Testis (tissue), 2 donors: ENCODE measurements at regions not wholly inside any gene's neighbourhood (a gene's known extent, or its start where the extent isn't known, plus 50 kb on each side); places are given as distances from the start of the nearest gene placed in this dataset.
A peak's percentile ranks its signal among the peaks of the same experiment; 100 is the strongest.

Source experiments
- DNase-seq: peaks from one replicate; pipeline ENCODE4 v3.0.0-alpha.2; 2019
- H3K27ac ChIP-seq, 2 donors: fragments of 200-600 bp; sonication (generic); one replicate each; pipeline ENCODE4 v1.5.1; 2019
- H3K27me3 ChIP-seq: fragments of 200-600 bp; sonication (generic); one replicate; pipeline ENCODE4 v1.5.1; 2019
- H3K36me3 ChIP-seq: fragments of 200-600 bp; sonication (generic); one replicate; pipeline ENCODE4 v1.5.1; 2017; ENCODE audit warnings: low read depth; ENCODE audit errors: missing control alignments
- H3K4me1 ChIP-seq: fragments of 200-600 bp; sonication (generic); one replicate; pipeline ENCODE4 v1.5.1; 2019
- H3K4me3 ChIP-seq, 2 donors: fragments of 200-600 bp; sonication (generic); one replicate each; pipeline ENCODE4 v1.5.1; 2017 to 2019
- H3K9me3 ChIP-seq: fragments of 200-600 bp; sonication (generic); one replicate; pipeline ENCODE4 v1.5.1; 2017
- CTCF ChIP-seq, 3 experiments: fragments of 450-650 bp in 2 of 3; fragments of 200-600 bp in 1 of 3; sonication (generic) in 1 of 3; IDR thresholded peaks; one replicate each; pipeline ENCODE4 v1.5.1; 2016 to 2019; ENCODE audit warnings: antibody characterized with exemption in 3 of 3, mild to moderate bottlenecking in 2 of 3, moderate library complexity in 1 of 3
- POLR2A ChIP-seq: fragments of 450-650 bp; IDR thresholded peaks from one replicate; pipeline ENCODE4 v1.6.1; 2017; ENCODE audit warnings: antibody characterized with exemption, mild to moderate bottlenecking, moderate library complexity
- WGBS, 2 donors: methylation state at CpG; one replicate each; pipeline ENCODE4 v1.1.5; 2018; 5-methylcytosine and 5-hydroxymethylcytosine counted together
- intact Hi-C: fragments of 100-400 bp; cut with DNase I; formaldehyde crosslinking; loops from one replicate; pipeline ENCODE4 v1.15.1; 2023; ENCODE audit warnings: low total_unique reads

- TF ChIP-seq POLR2A (no peak), CTCF (IDR thresholded peaks at IDR 0.05) (no peak)
- H3K4me1 ChIP-seq = peaks cover 28% of the 10 kb centered on the region
- H3K4me3 ChIP-seq = no peak overlapping the region
- DNase-seq = no peak
- H3K27me3 ChIP-seq = no peaks in the 10 kb centered on the region
- WGBS, 2 donors = 91 to 94% methylated on average over 12 to 13 of the region's 13 CpGs
- H3K36me3 ChIP-seq = no peaks in the 10 kb centered on the region
- H3K9me3 ChIP-seq = no peaks in the 10 kb centered on the region
- H3K27ac ChIP-seq = no peak overlapping the region
- intact Hi-C loops = no loop called here
Measured at GRCh38 chr2:71893646-71894045, 254.0 kb downstream of the CYP26B1 start.

GRCh38 chr2:71892896-71893295, 254.8 kb downstream of the CYP26B1 start:
- WGBS, 2 donors = 92 to 95% methylated on average over 6 of the region's 6 CpGs
- Histone ChIP-seq H3K9me3 (no peaks in the 10 kb centered on the region), H3K4me1 (peaks cover 28% of the 10 kb centered on the region), H3K27ac (no peak overlapping the region), H3K36me3 (no peaks in the 10 kb centered on the region), H3K27me3 (no peaks in the 10 kb centered on the region), H3K4me3 (no peak overlapping the region)
- intact Hi-C loops = no loop called here
- no peak for TF ChIP-seq POLR2A
- no peak for TF ChIP-seq CTCF (IDR thresholded peaks at IDR 0.05)
- DNase-seq = no peak

- intact Hi-C loops = no loop called here
- no peak for DNase-seq
- Histone ChIP-seq H3K27me3 (no peaks in the 10 kb centered on the region), H3K4me3 (no peak overlapping the region), H3K27ac (no peak overlapping the region), H3K36me3 (no peaks in the 10 kb centered on the region), H3K9me3 (no peaks in the 10 kb centered on the region), H3K4me1 (peaks cover 28% of the 10 kb centered on the region)
- TF ChIP-seq POLR2A (no peak), CTCF (IDR thresholded peaks at IDR 0.05) (no peak)
- 70% methylated on average over 2 of the region's 2 CpGs for WGBS, 2 donors
Measured at GRCh38 chr2:71892423-71892730, 255.3 kb downstream of the CYP26B1 start.

GRCh38 chr2:71891719-71892422, 255.8 kb downstream of the CYP26B1 start:
- H3K27ac ChIP-seq = no peak overlapping the region
- TF ChIP-seq POLR2A = no peak
- H3K36me3 ChIP-seq = no peaks in the 10 kb centered on the region
- H3K4me3 ChIP-seq = no peak overlapping the region
- 63 to 80% methylated on average over 6 of the region's 6 CpGs for WGBS, 2 donors
- H3K9me3 ChIP-seq = no peaks in the 10 kb centered on the region
- no peaks in the 10 kb centered on the region for H3K27me3 ChIP-seq
- H3K4me1 ChIP-seq = peaks cover 28% of the 10 kb centered on the region
- DNase-seq = peak; percentile 65
- intact Hi-C loops = no loop called here

GRCh38 chr2:71891155-71891554, 256.5 kb downstream of the CYP26B1 start:
- Histone ChIP-seq H3K4me1 (peaks cover 28% of the 10 kb centered on the region), H3K27me3 (no peaks in the 10 kb centered on the region), H3K9me3 (no peaks in the 10 kb centered on the region), H3K27ac (no peak overlapping the region), H3K4me3 (no peak overlapping the region), H3K36me3 (no peaks in the 10 kb centered on the region)
- 40 to 91% methylated on average over 1 to 5 of the region's 5 CpGs for WGBS, 2 donors
- no peak for TF ChIP-seq CTCF (IDR thresholded peaks at IDR 0.05)
- TF ChIP-seq POLR2A = no peak
- intact Hi-C loops = no loop called here
- no peak for DNase-seq
